GM19452 (cell line): ENCODE measurements at regions not wholly inside any gene's neighbourhood (a gene's known extent, or its start where the extent isn't known, plus 50 kb on each side); places are given as distances from the start of the nearest gene placed in this dataset.
"Not testable (repeated sequence)": the region's sequence is repeated elsewhere in the genome, so short reads cannot be mapped to it uniquely, and the experiment has no call there.

Source experiments
- ATAC-seq: cut with Tn5 transposase; IDR thresholded peaks from one replicate; pipeline ENCODE4 v1.9.1; 2021; ENCODE audit not compliant: unreplicated experiment

DNA sequence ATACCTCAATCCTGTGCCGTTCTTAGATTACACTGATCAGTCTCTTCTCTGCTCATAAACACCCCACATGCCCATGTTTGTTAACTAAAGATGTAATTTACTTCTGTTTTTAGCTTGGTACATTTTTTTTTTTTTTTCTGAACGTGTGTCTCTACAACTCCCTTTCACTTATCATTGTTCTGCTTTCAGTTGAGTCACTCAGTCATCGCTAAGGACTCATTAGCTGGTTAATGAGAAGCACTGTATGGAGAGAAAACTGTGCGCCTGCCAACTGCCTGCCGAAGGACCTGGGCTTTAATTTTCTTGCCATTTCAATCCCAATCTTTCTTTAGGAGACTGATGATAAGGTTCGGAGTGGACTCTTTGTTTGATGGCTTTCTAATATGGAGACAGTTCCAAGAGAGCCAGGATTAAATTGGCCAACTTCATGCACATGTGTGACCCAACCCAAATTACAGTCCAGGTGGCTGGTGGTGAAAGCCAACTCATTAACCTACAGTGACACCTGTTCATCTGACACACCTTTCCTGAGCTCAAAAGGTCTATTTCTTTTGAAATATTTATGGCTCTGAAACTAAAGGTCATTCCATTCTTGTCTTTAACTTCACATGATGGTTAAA is 334.1 kb downstream of the BCKDHB start:
- ATAC-seq: no peak

GRCh38 chr6:80439721-80440470 is 333.4 kb downstream of the BCKDHB start:
- ATAC-seq: no peak

- no peak for ATAC-seq
Observed at GRCh38 chr6:80438772-80439171, 332.3 kb downstream of the BCKDHB start.

- no peak for ATAC-seq
Observed at GRCh38 chr6:80437801-80438200, 331.3 kb downstream of the BCKDHB start.

GRCh38 chr6:80437221-80437620 is 330.8 kb downstream of the BCKDHB start:
- ATAC-seq: no peak

DNA sequence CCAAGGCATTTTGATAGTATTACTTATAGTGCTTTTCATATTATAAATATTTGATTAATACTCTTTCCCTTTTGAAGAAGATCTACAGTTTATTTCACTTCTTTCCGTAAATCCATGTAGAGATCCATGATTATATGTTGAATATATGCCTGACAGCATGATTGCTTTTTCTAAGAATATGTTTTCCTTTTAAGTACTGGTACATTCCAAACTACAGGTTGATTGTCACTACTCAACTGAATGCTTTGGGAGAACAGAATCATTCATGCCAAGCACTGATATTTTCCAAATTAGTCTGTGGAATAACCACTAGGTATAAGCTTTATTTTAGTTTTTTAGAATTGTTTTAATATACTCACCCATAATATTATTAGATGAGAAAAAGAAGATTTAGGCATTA is 330.2 kb downstream of the BCKDHB start:
- no peak for ATAC-seq

GRCh38 chr6:80435457-80435856 is 329.0 kb downstream of the BCKDHB start:
- no peak for ATAC-seq

DNA sequence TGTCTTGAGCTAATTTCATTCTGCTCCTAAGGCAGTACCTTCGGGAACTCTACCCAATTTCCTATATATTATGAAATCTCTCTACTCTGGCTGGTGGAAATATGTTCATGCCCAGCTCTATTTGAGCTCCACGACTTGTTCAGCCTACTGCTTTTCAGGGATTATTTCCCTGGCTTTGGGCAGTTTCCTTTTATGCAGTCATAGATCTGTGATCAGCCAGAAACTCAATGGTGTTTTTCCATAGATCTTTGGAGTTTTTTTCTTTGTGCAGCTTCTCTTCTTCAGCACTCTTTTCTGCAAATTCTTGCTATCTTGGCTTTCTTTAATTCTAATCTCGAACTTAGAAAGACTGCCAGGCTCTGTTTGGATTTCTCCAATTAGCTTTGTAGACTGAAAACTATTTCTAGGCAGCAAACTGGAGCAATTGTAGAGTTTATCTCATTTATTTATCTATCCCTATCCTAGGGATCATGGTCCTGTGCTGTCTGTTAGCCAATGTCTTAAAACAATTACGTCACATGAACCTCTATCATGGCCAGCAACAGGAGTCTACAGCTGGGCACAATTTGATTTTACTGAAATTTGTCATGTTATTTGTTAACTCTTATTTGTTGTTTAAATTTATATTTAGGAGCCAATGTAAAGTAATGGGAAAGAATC is 328.4 kb downstream of the BCKDHB start:
- ATAC-seq: no peak

GRCh38 chr6:80433673-80434025 is 327.2 kb downstream of the BCKDHB start:
- ATAC-seq: no peak

DNA sequence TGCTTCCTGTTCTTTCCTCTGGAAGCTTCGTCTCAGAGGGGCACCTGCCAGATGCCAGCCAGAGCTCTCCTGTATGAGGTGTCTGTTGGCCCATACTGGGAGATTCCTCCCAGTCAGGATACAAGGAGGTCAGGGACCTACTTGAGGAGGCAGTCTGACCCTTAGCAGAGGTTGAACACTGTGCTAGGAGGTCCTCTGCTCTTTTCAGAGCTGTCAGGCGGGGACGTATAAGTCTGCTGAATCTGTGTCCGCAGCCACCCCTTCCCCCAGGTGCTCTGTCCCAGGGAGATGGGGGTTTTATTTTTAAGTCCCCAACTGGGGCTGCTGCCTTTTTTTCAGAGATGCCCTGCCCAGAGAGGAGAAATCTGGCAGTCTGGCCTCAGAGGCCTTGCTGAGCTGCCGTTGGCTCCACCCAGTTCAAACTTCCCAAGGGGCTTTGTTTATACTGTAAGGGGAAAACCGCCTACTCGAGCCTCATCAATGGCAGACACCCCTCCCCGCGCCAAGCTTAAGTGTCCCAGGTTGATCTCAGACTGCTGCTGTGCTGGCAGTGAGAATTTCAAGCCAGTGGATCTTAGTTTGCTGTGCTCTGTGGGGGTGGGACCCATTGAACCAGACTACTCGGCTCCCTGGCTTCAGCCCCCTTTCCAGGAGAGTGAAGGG is 326.7 kb downstream of the BCKDHB start:
- ATAC-seq: no peak

DNA sequence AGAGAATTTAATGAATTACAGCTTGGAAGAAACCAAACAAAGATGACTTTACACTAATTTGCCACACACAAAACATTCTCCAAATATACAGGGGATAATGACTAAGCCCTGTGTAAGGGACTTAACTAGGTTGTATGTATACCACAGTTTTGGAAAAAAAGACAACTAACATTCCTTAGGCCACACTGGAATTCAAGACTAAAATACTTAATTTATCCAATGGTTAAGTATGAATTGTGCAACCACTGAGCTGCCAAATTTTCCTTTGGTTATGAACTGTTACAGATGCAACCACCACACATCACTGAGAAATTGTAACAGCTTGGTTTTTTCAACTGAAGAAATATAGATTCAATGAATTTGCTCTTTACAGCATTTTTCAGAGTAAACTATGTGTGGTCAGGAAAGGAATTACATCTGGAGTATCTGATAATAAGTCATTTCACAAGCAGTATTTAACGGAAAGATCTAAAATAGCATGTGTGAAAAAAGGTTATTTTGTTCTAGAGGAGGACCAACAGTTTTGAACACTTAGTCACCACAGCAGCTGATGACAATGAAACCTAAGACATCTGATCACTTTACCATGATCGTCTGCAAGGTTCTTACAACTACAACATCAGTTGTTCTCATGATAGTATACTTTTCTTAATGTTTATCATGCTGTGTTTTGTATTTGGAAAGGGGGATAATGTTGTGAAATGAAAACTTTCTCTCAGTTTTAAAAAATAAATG is 318.8 kb downstream of the BCKDHB start:
- ATAC-seq: no peak

DNA sequence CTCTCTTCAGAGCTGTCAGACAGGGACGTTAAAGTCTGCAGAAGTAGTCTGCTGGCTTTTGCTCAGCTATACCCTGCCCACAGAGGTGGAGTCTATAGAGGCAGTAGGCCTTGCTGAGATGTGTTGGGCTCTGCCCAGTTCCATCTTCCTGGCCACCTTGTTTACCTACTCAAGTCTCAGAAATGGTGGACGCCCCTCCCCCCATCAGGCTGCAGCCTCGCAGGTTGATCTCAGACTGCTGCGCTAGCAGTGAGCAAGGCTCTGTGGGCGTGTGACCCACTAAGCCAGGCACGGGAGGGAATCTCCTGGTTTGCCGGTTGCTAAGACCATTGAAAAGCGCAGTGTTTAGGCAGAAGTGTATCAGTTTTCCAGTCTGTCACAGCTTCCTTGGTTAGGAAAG is 305.0 kb downstream of the BCKDHB start:
- no peak for ATAC-seq

- ATAC-seq: not testable (repeated sequence)
Observed at GRCh38 chr6:80407976-80408375, 301.5 kb downstream of the BCKDHB start.

DNA sequence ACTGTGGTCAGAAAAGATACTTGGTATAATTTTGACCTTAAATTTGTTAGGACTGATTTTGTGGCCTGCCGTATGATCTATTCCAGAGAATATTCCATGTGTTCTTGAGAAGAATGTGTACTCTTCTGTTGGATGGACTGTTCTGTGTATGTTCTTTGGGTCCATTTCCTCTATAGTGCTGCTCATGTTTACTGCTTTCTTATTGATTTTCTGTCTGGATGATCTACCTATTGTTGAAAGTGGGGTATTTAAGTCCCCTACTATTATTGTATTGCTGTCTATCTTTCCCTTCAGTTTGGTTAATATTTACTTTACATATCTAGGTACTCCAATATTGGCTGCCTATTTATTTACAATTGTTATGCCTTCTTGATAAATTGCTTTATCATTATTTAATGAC is 298.4 kb downstream of the BCKDHB start:
- ATAC-seq: no peak

- no peak for ATAC-seq
Observed at GRCh38 chr6:80403365-80403764, 296.9 kb downstream of the BCKDHB start.

GRCh38 chr6:80402266-80402665 is 295.8 kb downstream of the BCKDHB start:
- ATAC-seq: no peak
